IPS DF 19.7 (cell line): ENCODE measurements at regions not wholly inside any gene's neighbourhood (a gene's known extent, or its start where the extent isn't known, plus 50 kb on each side); places are given as distances from the start of the nearest gene placed in this dataset.
A peak's percentile ranks its signal among the peaks of the same experiment; 100 is the strongest.
"Not testable (repeated sequence)": the region's sequence is repeated elsewhere in the genome, so short reads cannot be mapped to it uniquely, and the experiment has no call there.

Experiments used
- DNase-seq: peaks from one replicate; pipeline ENCODE4 v3.0.0-alpha.2; 2013; ENCODE audit warnings: low read depth, low spot score

DNA sequence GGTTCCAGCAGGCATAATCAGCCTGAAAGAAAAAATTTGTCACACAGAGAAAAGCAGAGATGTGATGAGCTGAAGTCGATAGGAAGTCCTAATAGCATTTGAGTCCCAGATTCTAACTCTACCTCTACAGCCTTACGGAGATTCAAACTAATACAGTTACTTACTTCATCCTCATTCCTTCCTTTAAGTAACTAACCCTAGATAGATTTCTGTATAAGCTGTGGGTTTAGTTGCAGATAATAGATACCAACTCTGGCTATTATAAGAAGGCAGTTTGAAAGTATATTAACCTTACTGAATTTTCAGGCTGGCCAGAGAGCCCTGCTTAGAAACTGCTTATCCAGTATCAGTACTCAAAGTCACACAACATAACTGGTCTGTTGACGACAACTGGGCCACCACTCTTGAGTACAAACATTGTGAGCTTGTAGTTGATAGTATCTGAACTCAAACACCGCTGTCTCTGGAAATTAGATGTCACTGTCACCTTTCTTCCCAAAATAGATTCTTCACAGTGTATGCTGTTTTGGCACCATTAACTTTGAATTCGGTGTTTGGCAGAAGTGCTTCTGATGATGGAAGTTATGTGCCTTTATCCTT, 484.3 kb downstream of the DIPK2A start:
- no peak for DNase-seq

DNA sequence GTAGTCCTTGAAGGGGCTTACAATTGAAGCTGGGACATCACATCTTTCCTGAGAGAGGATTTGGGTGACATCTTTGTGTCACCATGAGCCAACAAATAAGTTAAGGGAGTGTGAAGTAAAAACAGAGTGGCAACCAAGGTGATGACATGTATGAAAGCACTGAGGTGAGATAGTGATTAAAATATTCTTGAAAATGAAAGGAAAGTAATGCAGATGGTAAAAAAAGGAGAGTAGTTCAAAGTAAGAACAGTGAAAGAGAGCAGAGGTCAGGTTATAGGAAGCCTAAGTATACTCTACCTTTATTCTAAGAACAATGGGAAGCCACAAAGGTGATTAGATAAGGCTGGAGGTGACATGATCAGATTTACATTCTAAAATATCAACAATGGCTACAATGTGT, 486.1 kb downstream of the DIPK2A start:
- DNase-seq, result no peak

DNA sequence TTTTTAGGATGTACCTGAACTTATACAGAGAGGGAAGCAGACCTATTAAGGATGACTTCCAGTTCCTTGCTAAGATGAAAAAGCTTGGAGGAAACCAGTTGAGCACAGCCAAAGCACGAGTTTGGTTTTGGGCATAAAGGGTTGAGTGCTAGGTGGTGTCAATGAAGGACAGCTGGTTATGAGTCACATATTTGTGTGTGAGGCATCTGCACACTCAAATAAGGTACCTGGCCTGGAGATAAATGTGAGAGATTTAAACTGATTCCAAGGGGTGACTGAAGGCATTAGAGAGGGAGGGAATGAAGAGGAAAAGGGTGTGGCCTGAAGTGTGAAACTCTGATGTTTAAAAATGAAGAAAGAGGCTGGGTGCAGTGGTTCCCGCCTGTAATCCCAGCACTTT, 486.7 kb downstream of the DIPK2A start:
- no peak for DNase-seq

DNA sequence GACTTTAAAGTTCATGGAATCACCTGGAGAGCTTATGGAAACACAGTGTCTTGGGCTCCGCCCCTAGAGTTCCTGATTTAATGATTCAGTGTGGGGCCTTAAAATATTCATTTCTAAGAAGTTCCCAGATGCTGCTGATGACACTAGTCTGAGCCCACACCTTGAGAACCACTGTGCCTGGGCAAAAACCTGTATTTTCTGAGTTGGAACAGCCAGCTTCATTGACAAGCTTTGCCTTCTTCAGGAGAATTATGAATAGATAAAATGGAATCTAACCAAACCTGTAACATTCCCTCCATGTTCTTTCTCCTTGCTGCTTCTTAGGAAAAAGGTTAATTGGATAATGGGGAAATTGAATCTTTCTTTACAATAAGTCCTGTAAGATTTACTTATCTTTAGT, 490.7 kb downstream of the DIPK2A start:
- DNase-seq, result no peak

DNA sequence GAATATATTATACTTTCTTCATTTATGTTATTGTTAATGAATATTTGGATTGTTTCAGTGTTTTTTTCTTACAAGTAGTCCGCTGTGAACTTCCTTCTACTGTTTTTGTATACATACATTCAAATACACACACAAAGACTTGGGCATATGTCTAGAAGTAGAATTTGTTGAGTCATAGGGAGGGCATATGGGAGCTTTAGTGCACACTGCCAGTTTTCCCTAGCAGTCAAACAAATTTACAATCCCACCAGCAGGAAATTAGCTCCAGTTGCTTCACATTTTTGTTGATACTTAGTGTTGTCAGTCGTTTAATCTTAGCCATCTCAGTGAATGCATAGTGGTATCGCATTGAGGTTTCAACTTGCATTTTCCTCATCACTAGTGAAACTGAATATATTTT, 492.3 kb downstream of the DIPK2A start:
- DNase-seq, result no peak

DNA sequence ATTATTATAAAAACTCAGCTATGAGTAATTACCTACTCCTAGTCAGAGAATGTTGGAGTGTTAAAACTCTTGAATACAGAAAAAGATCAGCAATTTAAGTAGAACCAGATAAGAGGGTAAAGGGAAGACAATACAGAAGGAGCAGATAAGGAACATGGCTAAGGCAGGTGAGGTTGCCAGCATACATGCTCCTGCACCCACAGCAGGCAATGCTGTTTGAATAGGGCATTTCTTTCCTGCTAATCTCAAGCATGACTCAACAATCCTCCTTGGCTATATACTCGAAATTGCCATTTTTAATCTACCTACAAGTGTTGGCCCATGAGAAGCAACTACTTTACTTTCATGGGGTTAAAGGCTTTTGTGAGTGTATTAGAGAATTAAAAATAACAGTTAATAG, 494.5 kb downstream of the DIPK2A start:
- no peak for DNase-seq

DNA sequence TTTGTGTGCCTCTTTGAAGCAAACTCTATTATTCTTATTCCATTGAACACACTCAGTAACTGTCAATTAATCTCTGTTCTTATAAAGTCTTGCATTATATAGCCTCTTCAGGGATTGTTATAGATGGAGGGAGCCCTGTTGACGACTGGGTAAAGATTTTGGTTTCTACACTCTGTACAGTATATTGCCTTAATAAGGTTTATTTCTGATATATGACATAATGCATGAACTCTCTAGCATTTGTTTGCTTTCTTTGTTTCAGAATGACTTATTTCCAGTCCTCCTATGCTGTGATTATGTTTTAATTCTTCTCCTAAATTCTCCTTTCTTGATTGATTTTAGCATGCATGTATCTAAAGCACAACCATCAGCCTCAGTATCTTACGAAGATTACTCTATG, 494.9 kb downstream of the DIPK2A start:
- DNase-seq, result no peak

DNA sequence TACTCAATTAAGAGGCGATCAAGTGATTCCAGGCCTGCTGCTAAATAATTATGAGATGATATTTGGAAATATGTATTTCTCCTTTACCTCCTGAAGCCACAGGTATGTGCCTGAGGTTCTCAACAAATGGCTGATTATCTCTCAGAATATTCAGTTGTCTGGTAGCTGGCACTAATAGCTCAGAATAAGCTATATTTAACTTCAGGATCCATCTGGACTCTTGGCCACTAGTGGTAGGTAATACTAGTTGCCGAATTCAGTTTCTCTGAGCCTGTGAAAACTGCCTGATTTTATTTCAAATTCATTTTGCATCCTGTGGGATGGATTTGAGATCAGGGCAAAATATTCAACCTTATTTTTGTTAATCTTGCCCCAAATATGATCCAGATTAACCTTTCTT, 499.0 kb downstream of the DIPK2A start:
- DNase-seq, result no peak

DNA sequence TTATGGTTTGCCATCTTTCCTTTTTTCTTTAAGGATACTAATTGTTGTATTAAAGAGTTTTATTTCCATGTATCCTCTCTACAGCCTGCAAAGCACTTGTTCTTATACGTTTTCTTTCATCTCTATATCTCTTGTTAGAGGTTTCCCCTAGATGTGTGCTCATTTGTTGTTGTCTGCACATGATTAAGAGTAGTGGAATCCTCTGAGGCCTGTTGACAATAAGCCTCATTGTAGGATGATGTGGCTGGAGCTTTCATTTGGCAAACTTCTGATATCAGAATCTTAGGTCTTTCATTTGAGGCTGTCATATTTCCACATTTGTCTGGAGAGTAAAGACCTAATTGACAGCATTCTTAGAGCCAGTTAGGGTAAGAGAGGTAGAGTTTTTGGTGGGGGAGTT, 506.0 kb downstream of the DIPK2A start:
- no peak for DNase-seq

DNA sequence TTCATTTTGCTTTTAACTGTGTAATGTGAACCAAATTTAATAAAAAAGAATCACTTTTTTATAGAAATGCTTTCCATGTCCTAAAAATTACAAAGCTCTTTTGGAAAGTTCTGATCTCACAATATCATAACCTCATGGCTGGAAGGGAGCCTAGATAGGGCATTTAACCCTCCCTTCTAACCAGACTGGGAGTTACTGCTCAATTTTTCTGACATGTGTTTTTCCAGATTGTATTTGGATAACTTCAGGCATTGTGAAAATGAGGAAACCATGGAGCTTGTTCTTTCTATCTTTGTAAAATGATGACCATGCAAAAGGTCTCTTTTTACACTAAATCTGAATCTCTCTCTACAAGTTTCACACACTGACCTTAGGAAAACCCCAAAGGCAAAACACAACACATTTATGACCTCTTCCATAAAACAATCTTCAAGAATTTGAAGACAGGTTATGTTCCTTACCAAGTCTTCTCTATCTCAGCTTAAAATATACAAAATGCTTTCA, 508.8 kb downstream of the DIPK2A start:
- no peak for DNase-seq

DNA sequence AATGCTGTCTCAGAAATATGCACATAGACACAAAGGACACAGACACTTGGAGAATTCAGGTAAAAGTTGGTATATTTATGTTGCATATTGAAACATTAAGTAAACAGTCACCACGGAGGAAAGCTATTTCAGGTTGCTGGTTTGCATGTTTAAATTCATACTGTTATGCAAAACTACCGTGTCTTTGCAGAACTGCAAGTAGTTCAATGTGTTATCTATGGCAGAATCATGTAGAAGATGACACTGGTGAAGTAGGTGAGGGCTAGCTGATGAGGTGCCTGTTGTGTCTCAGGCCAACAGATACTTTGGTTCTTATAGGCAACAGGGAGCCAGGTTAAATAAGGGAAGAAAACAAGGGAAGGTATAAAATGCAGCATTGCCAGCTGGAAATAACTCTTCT, 511.3 kb downstream of the DIPK2A start:
- DNase-seq, result no peak

DNA sequence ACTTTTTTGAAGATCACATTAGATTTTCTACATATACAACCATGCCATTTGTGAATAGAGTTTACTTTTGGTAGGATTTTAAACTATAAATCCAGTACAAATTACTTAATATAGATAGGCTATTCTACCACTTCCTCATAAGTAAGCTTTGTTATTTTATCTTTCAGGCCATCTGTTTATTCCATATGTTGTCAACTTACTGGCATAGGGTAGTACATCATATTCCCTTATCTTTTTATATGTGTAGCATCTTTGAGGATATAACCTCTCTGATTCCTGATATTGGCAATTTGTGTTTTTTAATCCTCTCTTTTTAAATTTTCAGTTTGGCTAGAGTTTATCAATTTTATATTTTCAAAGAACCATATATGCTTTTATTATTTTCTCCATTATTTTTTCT, 515.4 kb downstream of the DIPK2A start:
- no peak for DNase-seq

DNA sequence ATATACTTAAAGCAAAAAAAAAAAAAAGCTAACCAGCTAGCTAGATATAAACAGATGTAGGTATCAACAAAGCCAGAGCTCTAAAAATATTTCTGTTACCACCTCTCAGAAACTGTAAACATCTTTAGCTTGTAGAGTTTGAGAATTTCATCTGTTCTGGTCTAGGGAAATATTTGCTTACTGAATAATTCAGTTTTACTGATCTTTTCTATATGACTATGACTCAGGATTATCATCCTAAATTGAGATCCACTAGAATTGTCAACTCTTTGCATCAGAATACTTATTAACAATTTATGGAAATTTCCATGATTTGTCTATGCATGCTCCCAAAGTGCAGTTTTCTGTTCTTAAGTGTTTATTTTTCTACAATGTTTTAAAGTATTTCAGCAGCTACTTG, 517.3 kb downstream of the DIPK2A start:
- DNase-seq, result no peak

DNA sequence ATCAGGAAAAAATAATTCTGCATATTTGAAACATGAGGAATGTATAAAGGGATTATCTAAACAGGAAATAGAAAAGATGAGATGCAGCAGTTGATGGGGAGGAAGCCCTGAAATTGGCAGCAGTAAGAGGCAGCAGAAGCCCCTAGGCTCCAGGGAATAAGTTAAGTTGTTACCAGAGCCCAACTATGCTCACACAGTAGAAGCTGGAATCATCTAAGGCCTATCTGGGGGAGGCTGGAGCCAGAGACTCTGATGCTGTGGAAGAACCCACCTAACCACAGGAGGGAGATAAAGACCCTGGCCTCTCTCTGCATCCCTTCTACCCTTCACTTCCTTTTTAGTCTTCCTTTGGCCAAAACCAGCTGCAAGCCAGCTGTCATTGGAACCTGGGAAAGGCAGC, 519.7 kb downstream of the DIPK2A start:
- peak; percentile 25 for DNase-seq

DNA sequence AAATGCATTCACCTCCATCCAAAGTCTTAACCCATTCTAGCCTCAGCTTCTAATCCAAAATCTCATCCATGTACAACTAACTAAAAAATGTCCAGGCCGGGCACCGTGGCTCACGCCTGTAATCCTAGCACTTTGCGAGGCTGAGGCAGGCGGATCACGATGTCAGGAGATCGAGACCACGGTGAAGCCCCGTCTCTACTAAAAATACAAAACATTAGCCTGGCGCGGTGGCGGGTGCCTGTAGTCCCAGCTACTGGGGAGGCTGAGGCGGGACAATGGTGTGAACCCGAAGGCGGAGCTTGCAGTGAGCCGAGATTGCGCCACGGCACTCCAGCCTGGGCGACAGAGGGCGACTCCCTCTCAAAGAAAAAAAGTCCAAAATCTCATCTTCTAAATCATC, 523.0 kb downstream of the DIPK2A start:
- DNase-seq, result not testable (repeated sequence)

DNA sequence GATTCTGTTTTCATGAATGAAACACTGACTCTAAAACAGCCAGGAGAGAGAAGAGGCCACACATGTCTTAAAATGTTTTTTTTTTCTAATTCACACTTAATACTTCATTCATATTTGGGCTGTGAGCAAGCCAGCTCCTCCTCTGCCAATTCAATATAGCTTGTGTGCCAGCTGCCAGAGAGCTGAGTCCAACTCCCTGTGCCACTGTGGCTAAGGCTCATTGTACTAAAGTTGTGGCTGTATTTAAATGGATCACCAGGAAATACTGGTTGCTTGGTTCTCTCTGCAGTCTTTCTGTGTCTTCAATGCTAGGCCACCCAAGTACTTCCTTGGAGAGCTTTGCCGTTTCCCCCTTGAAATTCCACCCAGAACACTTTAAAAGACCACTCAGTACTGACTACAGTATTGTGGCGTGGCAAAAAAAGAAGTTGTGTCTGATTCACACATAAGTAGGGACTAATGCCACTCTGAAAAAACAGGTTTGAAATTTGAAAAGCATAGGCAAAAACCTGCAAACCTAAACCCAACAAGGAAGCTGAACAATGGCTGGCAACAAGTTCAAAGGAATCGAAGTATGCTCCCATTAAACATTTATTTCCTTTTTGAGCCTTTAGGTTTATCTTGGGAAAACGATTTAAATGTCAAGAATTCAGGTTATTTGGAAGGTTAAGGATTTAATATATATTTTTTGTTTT, 524.7 kb downstream of the DIPK2A start:
- no peak for DNase-seq

DNA sequence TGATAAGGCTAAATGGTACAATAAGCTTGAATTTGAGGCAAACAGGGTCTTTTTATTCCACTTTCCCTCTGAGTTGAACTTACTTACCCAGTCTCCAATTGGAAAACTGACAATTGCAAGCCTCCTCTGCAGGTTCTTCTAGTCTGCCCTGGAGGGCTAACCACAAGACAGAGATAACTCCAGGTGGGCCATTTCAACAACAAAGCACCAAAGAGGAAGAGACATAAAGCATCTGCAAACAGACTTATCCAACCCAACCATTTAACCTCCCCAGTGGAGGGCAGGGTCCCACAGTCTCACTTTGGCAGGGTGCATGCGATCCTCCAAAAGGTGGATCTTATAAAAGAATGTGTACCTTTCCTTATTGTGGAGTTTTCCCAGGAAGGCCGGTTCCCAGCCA, 525.8 kb downstream of the DIPK2A start:
- DNase-seq, result no peak

DNA sequence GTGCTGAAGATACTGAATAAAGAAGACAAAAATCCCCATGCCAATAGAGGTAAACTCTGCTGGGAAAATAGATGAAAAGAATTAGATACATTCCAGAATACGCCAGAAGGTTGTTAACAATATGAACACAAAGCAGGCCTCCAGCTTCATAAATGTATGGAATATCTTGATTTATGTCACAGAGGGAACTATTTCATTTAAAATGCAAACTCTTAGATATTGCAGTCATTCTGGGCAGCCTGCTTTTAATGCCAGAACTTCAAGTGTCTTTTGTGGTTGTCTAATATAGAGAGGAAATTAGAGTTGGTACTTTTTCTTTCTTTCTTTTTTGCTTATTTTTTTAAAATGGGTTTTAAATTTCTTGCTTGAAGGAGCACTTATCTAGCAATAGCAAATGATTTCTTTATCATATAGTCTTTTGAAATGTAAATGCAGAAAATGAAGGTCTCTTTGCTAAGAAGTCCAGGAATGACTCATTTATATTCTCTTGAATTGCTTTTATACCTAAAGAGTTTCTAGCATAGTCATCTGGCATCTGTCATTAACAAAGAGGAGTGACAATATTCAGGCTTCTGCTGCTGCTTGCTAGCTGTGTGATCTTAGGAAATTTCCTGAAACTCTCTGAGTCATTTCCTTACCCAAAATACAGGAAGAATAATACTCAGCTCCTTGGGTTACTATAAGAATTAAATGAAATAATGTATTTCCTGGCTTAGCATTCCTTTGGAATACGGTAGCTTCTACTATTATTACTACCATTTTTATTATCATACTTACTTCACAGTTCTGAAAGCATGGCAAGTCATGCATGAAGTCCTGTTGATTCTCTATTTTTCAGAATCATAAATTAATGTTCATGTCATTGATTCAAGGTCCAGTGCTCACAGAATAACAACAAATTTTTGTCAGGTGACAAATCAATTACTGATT, 527.6 kb downstream of the DIPK2A start:
- no peak for DNase-seq

DNA sequence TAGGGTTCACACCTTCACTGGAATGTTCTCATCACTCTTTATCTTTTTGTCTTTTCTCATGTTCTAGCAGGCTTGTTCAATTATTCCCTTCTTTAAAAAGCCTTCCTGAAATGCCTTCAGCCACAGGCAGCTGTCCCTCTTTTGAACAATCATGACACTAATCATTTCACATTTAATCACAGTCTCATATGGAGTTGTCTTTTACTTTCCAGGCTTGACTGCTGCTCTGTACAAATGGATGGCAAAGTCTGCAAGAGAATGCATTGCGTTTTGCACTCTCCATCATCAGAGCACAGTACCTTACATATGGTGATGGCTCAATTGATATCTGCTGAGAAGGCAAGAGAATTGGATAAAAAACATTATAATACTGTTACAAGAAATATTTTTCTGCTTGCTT, 529.8 kb downstream of the DIPK2A start:
- no peak for DNase-seq

DNA sequence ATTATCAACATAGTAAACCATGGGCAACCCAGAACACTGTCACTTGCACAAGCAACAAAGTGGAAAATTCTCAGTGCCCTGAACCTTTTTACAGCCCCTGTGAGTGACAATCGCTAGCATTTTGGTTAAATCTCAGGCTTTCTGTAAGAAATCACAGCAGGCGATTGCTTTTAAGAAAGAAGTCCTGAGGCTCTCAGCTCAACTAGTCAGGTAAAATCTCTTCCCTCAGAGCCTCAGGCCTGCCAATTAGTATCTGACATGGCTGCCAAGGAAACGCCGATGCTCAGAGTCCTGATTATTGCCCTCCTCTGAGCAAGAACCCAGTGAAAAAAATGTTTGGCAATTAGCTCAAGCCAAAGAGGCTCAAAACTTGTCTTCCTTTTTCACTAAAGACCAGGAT, 530.8 kb downstream of the DIPK2A start:
- no peak for DNase-seq

DNA sequence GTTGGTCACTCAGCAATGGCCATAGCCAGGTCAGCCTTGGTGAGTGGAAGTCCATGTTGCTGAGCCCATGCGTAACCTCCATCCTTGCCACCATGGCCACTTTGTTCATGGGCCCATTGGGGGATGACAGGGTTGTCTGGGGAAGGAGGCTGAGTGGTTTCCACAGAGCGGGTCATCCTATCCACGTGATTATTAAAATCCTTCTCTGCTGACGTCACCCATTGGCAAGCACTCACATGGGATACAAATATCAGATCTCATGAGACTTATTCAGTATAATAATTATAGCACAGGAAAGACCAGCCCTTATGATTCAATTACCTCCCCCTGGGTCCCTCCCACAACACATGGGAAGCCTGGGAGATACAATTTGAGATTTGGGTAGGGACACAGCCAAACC, 534.8 kb downstream of the DIPK2A start:
- not testable (repeated sequence) for DNase-seq

DNA sequence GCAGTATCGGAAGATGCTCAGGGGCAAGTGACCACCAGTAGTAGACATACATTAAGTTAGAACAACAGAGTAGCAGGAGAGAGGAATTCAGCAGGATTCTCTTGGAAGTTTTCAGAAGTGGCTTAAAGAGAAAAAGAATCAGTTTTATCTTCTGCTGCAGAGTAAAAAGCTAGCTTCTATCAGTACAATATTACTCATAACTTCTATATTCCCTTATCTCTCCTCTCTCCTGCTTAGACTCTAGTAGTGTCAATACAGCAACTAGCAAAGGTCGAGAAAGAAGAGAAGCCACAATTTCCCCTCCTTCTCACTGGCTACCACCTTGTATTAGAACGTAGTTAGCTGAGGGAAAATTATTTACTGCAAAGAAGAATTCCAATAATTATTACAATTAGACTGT, 539.7 kb downstream of the DIPK2A start:
- DNase-seq, result no peak

DNA sequence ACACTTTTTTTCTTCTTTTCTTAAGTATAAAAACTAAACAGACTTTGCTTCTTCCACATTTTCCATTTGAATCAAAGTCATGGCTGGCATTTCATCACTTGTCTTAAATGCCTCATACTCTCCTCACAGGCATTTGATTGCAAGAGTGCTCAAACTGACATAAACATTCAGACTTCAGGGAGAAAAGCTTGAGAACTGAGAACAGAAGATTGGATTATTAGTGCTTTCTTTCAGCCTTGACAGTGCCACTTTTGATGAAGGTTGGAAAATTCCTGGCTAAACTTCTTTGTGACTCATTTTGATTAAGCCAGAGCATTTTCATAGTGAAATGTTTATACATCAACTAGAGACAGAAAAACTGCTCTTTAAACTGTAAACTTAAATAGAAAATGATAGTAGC, 544.4 kb downstream of the DIPK2A start:
- DNase-seq, result no peak
